ENCODE measurements at regions not wholly inside any gene's neighbourhood (a gene's known extent, or its start where the extent isn't known, plus 50 kb on each side); places are given as distances from the start of the nearest gene placed in this dataset.

DNA sequence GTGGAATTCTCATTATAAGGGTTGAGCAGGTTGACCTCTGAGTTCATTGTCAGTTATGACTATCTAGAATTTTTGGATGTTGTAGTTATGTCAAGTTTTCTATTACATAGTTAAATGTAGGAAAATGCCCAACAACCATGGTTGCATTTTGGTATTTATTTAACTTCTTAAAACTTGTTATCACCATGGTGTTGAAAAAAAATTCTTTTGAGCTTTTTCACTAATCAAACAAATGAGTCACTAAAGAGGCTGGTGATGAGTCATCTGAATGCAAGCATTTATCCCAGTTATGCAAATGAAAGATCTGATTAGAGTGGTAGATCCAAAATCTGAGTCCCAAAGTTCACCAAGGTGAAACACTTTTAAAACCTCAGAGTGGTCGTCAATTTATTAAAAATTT lies 624.7 kb upstream of the IGFBP3 start:
- no peak overlapping the region for H2AK5ac ChIP-seq (ENCODE audit: low read depth, low read length)
- H4K5ac ChIP-seq (ENCODE audit: insufficient read length, low read depth, low read length), result no peak overlapping the region
- no peak overlapping the region for H3K4ac ChIP-seq (replicated peaks; ENCODE audit: insufficient read length, low read depth, low read length)
- WGBS, 2 experiments (ENCODE audit: extremely low coverage in 1 of 2, insufficient coverage in 1 of 2, insufficient read length in 1 of 2, insufficient replicate concordance in 2 of 2, low coverage in 1 of 2, low lambda C conversion rate in 2 of 2, missing lambda C conversion rate in 1 of 2), result 100% methylated on average over 1 of the region's 1 CpG; no CpG with 5 or more reads in 1 of the 2 experiments
- no peaks in the 10 kb centered on the region for H3K9me3 ChIP-seq (ENCODE audit: insufficient read depth in 2 of 2, low read depth in 1 of 2, low read length in 1 of 2)
- no peaks in the 10 kb centered on the region for H3K23me2 ChIP-seq (ENCODE audit: low read depth, low read length)
- no peaks in the 10 kb centered on the region for H3K4me1 ChIP-seq (replicated peaks in 1 of 4; ENCODE audit: control insufficient read depth in 3 of 4, insufficient read depth in 4 of 4, low read length in 3 of 4)
- no peak overlapping the region for H3K18ac ChIP-seq (ENCODE audit: extremely low read depth, low read length)
- H2BK15ac ChIP-seq (ENCODE audit: low read length), result no peak overlapping the region
- no peak for FAIRE-seq
- no peak overlapping the region for H3K4me2 ChIP-seq (ENCODE audit: insufficient read depth in 1 of 2, low read depth in 2 of 2, low read length in 2 of 2)
- H3K14ac ChIP-seq (ENCODE audit: insufficient read length), result no peak overlapping the region
- H3K27me3 ChIP-seq (replicated peaks in 1 of 4; ENCODE audit: control insufficient read depth in 3 of 4, extremely low read depth in 1 of 4, insufficient read depth in 3 of 4, low read length in 3 of 4), result no peaks in the 10 kb centered on the region
- H3K27ac ChIP-seq (ENCODE audit: low read depth, low read length), result no peak overlapping the region
- H2BK20ac ChIP-seq (ENCODE audit: low read length), result no peak overlapping the region
- no peak overlapping the region for H4K91ac ChIP-seq (replicated peaks; ENCODE audit: insufficient read length, low read length)
- no peak overlapping the region for H3K9ac ChIP-seq (replicated peaks in 1 of 4; ENCODE audit: extremely low read depth in 1 of 4, low read depth in 3 of 4, low read length in 3 of 4)
- H2BK5ac ChIP-seq (ENCODE audit: low read depth, low read length), result no peak overlapping the region
- H3K79me2 ChIP-seq (ENCODE audit: control insufficient read depth in 1 of 2, insufficient read depth in 2 of 2, low read length in 2 of 2), result no peaks in the 10 kb centered on the region
- no peaks in the 10 kb centered on the region for H3K79me1 ChIP-seq (ENCODE audit: low read depth, low read length)
- no peak overlapping the region for H4K8ac ChIP-seq (ENCODE audit: extremely low read depth, insufficient read depth, low read length)
- no peak overlapping the region for H3K23ac ChIP-seq (ENCODE audit: insufficient read length)
- H3K4me3 ChIP-seq (ENCODE audit: extremely low read depth in 1 of 4, insufficient read depth in 2 of 4, low read depth in 3 of 4, low read length in 4 of 4), result no peak overlapping the region
- ChIA-PET POLR2A (ENCODE audit: partially characterized antibody) (no interaction called here), CTCF (ENCODE audit: partially characterized antibody) (no interaction called here)
- no peak overlapping the region for H2BK12ac ChIP-seq (ENCODE audit: low read depth, low read length)
- DNase-seq (ENCODE audit: low read depth in 1 of 2, low spot score in 2 of 2), result no peak
- H3K36me3 ChIP-seq (ENCODE audit: control insufficient read depth in 2 of 4, insufficient read depth in 4 of 4, low read length in 3 of 4), result no peaks in the 10 kb centered on the region
- H4K20me1 ChIP-seq (replicated peaks in 1 of 2; ENCODE audit: control insufficient read depth in 1 of 2, insufficient read depth in 2 of 2, low read length in 2 of 2), result no peaks in the 10 kb centered on the region
- H3K56ac ChIP-seq (replicated peaks; ENCODE audit: insufficient read length, low read depth, low read length), result no peak overlapping the region
- no peak overlapping the region for H2AFZ ChIP-seq (ENCODE audit: low read length)
- H2BK120ac ChIP-seq (replicated peaks; ENCODE audit: low read depth, low read length), result no peak overlapping the region
- TF ChIP-seq NRF1 (IDR thresholded peaks at IDR 0.05; ENCODE audit: low read depth, low read length) (no peak), RBBP5 (IDR thresholded peaks at IDR 0.05; ENCODE audit: borderline replicate concordance, low read depth, low read length) (no peak)

Measured in H1 (cell line).